SK-N-SH (cell line): ENCODE measurements at regions not wholly inside any gene's neighbourhood (a gene's known extent, or its start where the extent isn't known, plus 50 kb on each side); places are given as distances from the start of the nearest gene placed in this dataset.

Source experiments
- CHD2 ChIP-seq: fragments of 150-350 bp; IDR thresholded peaks from 2 replicates; pipeline ENCODE4 v1.6.1; 2018; ENCODE audit warnings: low read length; ENCODE audit not compliant: partially characterized antibody
- CTCF ChIP-seq: fragments of 200-600 bp; sonication (generic); IDR thresholded peaks from 2 replicates; pipeline ENCODE4 v1.6.1; 2017; ENCODE audit warnings: antibody characterized with exemption, mild to moderate bottlenecking, moderate library complexity
- EZH2phosphoT487 ChIP-seq: fragments of 200-600 bp; sonication (generic); IDR thresholded peaks from 2 replicates; pipeline ENCODE4 v1.6.1; 2017; ENCODE audit warnings: low read depth, mixed run types, mild to moderate bottlenecking, antibody characterized with exemption, moderate library complexity, borderline replicate concordance
- FOSL2 ChIP-seq: IDR thresholded peaks from 2 replicates; pipeline ENCODE4 v1.4.0; 2012; ENCODE audit warnings: low read depth, mild to moderate bottlenecking, moderate library complexity, borderline replicate concordance
- FOXJ3 ChIP-seq: sonication (generic); formaldehyde crosslinking; IDR thresholded peaks from 2 replicates; pipeline ENCODE4 v1.5.1; 2020; ENCODE audit warnings: mild to moderate bottlenecking, missing genetic modification reagents
- FOXM1 ChIP-seq: IDR thresholded peaks from 2 replicates; pipeline ENCODE4 v1.4.0; 2012; ENCODE audit warnings: low read depth, mild to moderate bottlenecking
- IRF3 ChIP-seq: fragments of 150-350 bp; IDR thresholded peaks from 2 replicates; pipeline ENCODE4 v1.6.1; 2016; ENCODE audit warnings: mild to moderate bottlenecking, low read depth, low read length
- JUND ChIP-seq: IDR thresholded peaks from 2 replicates; pipeline ENCODE4 v1.4.0; 2012
- MEF2A ChIP-seq: IDR thresholded peaks from 2 replicates; pipeline ENCODE4 v1.4.0; 2012; ENCODE audit warnings: low read depth, borderline replicate concordance
- MXI1 ChIP-seq: IDR thresholded peaks from 2 replicates; pipeline ENCODE4 v1.6.1; 2012; ENCODE audit warnings: mild to moderate bottlenecking, low read depth, low read length, improper control_type of control experiment
- NRF1 ChIP-seq: IDR thresholded peaks from 2 replicates; pipeline ENCODE4 v1.6.1; 2012; ENCODE audit warnings: low read depth, mild to moderate bottlenecking, low read length
- PBX3 ChIP-seq: IDR thresholded peaks from 2 replicates; pipeline ENCODE4; 2012
- POLR2AphosphoS5 ChIP-seq: IDR thresholded peaks from 2 replicates; pipeline ENCODE4 v1.6.1; 2012; ENCODE audit warnings: low read depth, low read length
- RFX5 ChIP-seq: IDR thresholded peaks from 2 replicates; pipeline ENCODE4 v1.6.1; 2012; ENCODE audit warnings: mild to moderate bottlenecking, improper control_type of control experiment, low read length
- RXRA ChIP-seq: IDR thresholded peaks from 2 replicates; pipeline ENCODE4 v1.4.0; 2012; ENCODE audit warnings: low read depth, mild to moderate bottlenecking, borderline replicate concordance
- SIN3A ChIP-seq: IDR thresholded peaks from 2 replicates; pipeline ENCODE4 v1.6.1; 2012; ENCODE audit warnings: low read depth, mild to moderate bottlenecking, low read length, moderate library complexity, borderline replicate concordance
- SMC3 ChIP-seq: IDR thresholded peaks from 2 replicates; pipeline ENCODE4 v1.6.1; 2012; ENCODE audit warnings: low read depth, low read length, improper control_type of control experiment
- TCF12 ChIP-seq: IDR thresholded peaks from 2 replicates; pipeline ENCODE4 v1.4.0; 2012
- USF1 ChIP-seq: IDR thresholded peaks from 2 replicates; pipeline ENCODE4 v1.4.0; 2012; ENCODE audit warnings: low read depth, borderline replicate concordance
- USF2 ChIP-seq: fragments of 150-350 bp; IDR thresholded peaks from 2 replicates; pipeline ENCODE4 v1.6.1; 2017; ENCODE audit warnings: antibody characterized with exemption, low read length, low read depth, borderline replicate concordance
- YY1 ChIP-seq: IDR thresholded peaks from 2 replicates; pipeline ENCODE4 v1.4.0; 2012; ENCODE audit warnings: low read depth, mild to moderate bottlenecking

- no peak for TF ChIP-seq CTCF
- TF ChIP-seq IRF3, result no peak
- no peak for TF ChIP-seq FOXM1
- no peak for TF ChIP-seq RFX5
- no peak for TF ChIP-seq FOSL2
- no peak for TF ChIP-seq POLR2AphosphoS5
- no peak for TF ChIP-seq MEF2A
- no peak for TF ChIP-seq CHD2
- peak; percentile 42; the same call in 1 of the 2 replicates for TF ChIP-seq MXI1
- no peak for TF ChIP-seq PBX3
- TF ChIP-seq YY1, result no peak
- TF ChIP-seq RXRA, result no peak
- TF ChIP-seq FOXJ3 (CRISPR knock-in tag), result no peak
- TF ChIP-seq SIN3A, result no peak
- TF ChIP-seq USF2, result no peak
- TF ChIP-seq USF1, result no peak
- TF ChIP-seq SMC3, result no peak
- TF ChIP-seq EZH2phosphoT487, result no peak
- TF ChIP-seq NRF1, result no peak
- TF ChIP-seq TCF12, result no peak
- no peak for TF ChIP-seq JUND
Observed at GRCh38 chr12:107362960-107363359, 269.6 kb upstream of the CRY1 start (continued).
